Panc1 (cell line): ENCODE measurements at regions not wholly inside any gene's neighbourhood (a gene's known extent, or its start where the extent isn't known, plus 50 kb on each side); places are given as distances from the start of the nearest gene placed in this dataset.

Source experiments
- POLR2AphosphoS5 ChIP-seq: IDR thresholded peaks from 2 replicates; pipeline ENCODE4 v1.6.1; 2012; ENCODE audit warnings: mild to moderate bottlenecking, low read depth, low read length, moderate library complexity
- SIN3A ChIP-seq: IDR thresholded peaks from 2 replicates; pipeline ENCODE4 v1.6.1; 2012; ENCODE audit warnings: low read depth, mild to moderate bottlenecking, low read length, moderate library complexity, borderline replicate concordance; ENCODE audit not compliant: insufficient read depth
- TCF7L2 ChIP-seq: IDR thresholded peaks from 2 replicates; pipeline ENCODE4 v1.6.1; 2011; ENCODE audit warnings: mild to moderate bottlenecking, low read depth, low read length, inconsistent platforms
- TF ChIP-seq, protein P1 (sequence below): fragments of 450-650 bp; IDR thresholded peaks from 2 replicates; pipeline ENCODE4 v1.5.1; 2017; ENCODE audit warnings: mild to moderate bottlenecking
- TF ChIP-seq, protein P2 (sequence below), 2 experiments: IDR thresholded peaks; 2 replicates each; pipeline ENCODE4 v1.6.1; 2011 to 2012; ENCODE audit warnings: low read depth in 2 of 2, control low read depth in 1 of 2, low read length in 1 of 2, mild to moderate bottlenecking in 1 of 2, moderate library complexity in 1 of 2; ENCODE audit not compliant: insufficient read depth in 1 of 2

DNA sequence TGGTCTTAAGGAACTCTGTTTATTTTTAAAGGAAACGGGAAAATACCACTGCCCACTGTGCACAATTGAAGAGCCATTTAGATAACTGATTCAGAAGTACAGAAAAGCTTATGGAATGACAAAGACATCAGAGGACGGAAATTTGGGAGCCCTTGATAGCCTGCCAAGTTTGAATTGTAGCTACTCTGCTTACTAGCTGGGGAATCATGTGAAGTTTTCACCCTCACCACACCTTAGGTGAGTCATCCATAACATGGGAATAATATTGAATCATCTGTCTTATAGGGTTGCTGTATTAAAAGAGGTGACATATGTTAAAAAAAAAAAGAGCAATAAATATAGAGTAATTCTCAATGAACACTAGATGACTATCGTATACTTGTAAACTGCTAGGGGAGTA is 1104.2 kb downstream of the GATA3 start:
- TF ChIP-seq, protein P1, sequence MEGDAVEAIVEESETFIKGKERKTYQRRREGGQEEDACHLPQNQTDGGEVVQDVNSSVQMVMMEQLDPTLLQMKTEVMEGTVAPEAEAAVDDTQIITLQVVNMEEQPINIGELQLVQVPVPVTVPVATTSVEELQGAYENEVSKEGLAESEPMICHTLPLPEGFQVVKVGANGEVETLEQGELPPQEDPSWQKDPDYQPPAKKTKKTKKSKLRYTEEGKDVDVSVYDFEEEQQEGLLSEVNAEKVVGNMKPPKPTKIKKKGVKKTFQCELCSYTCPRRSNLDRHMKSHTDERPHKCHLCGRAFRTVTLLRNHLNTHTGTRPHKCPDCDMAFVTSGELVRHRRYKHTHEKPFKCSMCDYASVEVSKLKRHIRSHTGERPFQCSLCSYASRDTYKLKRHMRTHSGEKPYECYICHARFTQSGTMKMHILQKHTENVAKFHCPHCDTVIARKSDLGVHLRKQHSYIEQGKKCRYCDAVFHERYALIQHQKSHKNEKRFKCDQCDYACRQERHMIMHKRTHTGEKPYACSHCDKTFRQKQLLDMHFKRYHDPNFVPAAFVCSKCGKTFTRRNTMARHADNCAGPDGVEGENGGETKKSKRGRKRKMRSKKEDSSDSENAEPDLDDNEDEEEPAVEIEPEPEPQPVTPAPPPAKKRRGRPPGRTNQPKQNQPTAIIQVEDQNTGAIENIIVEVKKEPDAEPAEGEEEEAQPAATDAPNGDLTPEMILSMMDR, result no peak
- no peak for TF ChIP-seq POLR2AphosphoS5
- TF ChIP-seq TCF7L2, result no peak
- TF ChIP-seq, protein P2, sequence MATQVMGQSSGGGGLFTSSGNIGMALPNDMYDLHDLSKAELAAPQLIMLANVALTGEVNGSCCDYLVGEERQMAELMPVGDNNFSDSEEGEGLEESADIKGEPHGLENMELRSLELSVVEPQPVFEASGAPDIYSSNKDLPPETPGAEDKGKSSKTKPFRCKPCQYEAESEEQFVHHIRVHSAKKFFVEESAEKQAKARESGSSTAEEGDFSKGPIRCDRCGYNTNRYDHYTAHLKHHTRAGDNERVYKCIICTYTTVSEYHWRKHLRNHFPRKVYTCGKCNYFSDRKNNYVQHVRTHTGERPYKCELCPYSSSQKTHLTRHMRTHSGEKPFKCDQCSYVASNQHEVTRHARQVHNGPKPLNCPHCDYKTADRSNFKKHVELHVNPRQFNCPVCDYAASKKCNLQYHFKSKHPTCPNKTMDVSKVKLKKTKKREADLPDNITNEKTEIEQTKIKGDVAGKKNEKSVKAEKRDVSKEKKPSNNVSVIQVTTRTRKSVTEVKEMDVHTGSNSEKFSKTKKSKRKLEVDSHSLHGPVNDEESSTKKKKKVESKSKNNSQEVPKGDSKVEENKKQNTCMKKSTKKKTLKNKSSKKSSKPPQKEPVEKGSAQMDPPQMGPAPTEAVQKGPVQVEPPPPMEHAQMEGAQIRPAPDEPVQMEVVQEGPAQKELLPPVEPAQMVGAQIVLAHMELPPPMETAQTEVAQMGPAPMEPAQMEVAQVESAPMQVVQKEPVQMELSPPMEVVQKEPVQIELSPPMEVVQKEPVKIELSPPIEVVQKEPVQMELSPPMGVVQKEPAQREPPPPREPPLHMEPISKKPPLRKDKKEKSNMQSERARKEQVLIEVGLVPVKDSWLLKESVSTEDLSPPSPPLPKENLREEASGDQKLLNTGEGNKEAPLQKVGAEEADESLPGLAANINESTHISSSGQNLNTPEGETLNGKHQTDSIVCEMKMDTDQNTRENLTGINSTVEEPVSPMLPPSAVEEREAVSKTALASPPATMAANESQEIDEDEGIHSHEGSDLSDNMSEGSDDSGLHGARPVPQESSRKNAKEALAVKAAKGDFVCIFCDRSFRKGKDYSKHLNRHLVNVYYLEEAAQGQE (IDR thresholded peaks at IDR 0.05; ENCODE audit: insufficient read depth in 1 of 2, low read depth in 2 of 2, low read length in 1 of 2), result no peak
- TF ChIP-seq SIN3A, result no peak
